HG02840 (cell line): ENCODE measurements at regions not wholly inside any gene's neighbourhood (a gene's known extent, or its start where the extent isn't known, plus 50 kb on each side); places are given as distances from the start of the nearest gene placed in this dataset.
"Not testable (repeated sequence)": the region's sequence is repeated elsewhere in the genome, so short reads cannot be mapped to it uniquely, and the experiment has no call there.

Experiments used
- ATAC-seq: cut with Tn5 transposase; IDR thresholded peaks from one replicate; pipeline ENCODE4 v1.9.1; 2021; ENCODE audit warnings: mild to moderate bottlenecking, moderate library complexity, moderate number of reproducible peaks; ENCODE audit not compliant: unreplicated experiment, low FRiP score

DNA sequence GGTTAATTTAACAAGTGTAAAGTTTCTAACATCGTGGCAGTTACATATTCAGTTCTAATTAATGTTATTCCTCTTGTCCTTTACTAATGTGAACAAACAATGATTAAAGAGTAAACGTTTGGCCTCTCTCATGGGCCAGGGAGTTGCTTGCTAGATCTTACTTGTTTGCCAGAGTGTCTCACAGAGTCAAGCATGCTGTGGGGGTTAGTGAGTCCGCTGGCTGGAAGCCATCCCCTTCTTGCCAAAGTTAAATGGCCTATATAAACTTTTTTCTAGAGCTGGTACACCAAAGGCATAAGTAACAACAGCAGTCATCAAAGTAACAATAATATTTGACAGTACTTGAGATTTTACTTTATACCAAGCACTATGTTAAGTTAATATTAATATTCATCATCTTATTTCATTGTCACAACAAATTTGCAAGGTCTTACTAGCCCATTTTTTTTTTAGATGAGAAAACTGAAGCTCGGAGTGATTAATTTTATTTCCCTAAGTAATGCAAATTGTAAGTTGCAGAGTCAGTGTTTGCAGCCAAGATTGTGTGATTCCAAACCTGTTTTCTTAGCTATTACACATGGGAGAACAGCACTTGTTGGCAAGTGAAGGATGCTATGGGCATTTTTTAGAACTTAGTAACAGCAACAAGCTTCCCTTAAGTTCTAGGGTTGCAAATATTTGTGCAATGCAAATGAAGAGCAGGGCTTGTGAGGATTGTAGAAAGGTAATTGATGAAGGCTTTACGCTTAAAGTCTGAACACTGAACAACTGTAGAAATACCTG, 224.5 kb downstream of the RFPL4B start:
- ATAC-seq: no peak

DNA sequence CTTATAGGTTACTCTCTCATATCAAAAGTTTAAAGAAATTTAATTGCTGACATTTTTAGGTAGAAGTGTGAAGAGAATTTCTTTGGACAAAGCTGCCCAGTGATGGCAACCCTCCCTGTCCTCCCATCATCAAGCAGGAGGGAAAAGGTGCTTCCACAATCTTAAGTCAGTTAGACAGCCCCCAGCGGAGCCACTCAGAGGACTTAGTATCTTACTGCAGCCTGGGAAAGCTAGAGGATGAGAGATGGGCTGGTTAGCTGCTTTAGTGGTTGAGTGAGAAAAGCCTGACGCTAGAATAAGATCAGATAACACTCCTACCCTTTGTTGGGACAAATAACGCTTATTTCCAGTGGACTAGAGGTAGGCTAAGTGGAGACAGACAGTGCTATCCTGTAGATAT, 227.1 kb downstream of the RFPL4B start:
- no peak for ATAC-seq

DNA sequence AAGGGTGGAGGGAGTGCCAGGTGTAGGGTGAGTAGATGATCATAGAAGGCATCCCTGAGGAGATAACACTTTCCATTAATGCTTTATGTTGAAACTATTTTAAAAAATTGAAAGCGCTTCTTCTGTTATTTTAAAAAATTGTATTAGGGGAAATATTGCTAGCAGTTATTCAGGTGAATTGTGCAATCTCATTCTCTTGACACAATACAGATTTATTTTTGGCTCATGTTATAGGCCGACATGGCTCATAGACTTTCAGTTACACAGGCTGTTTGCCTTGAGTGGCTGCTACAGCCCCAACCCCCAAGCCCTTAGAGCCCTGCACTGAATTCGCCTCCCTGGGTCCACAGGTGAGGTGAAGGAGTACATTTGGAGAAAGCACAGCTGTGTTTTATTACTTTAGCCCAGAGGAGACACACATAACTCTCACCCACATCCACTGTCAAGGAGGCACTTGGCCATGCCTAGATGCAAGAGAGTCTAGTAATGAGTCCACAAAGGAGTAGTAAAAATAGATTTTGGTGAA, 228.2 kb downstream of the RFPL4B start:
- ATAC-seq: no peak

DNA sequence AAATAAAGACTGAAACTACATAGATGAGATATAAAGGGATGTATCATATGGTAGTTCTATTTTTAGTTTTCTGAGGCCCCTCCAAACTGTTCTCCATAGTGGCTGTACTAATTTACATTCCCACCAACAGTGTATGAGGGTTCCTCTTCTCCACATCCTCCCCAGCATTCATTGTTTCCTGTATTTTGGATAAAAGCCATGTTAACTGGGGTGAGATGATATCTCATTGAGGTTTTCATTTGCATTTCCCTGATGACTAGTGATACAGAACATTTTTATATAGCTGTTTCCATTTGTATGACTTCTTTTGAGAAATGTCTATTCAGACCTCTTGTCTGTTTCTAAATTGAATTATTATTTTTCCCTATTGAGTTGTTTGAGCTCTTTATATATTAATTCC, 229.3 kb downstream of the RFPL4B start:
- no peak for ATAC-seq

DNA sequence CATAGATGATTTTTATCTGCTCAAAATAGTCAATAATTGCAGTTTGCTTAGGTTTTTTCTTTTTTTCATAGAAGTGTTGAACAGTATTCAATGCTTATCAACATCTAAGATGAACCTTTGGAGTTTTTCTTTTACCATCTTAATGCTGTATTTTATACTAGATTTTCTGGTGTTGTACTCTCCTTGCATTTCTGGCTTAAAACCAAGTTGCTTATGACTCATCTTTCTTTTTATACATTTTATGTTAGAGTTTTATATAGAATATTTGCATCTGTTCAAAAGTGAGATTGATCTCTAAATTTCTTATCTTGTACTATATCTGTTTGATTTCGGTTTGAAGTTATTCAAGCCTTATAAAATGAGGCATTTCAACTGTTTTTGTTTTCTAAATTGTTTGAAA, 232.5 kb downstream of the RFPL4B start:
- ATAC-seq: no peak

DNA sequence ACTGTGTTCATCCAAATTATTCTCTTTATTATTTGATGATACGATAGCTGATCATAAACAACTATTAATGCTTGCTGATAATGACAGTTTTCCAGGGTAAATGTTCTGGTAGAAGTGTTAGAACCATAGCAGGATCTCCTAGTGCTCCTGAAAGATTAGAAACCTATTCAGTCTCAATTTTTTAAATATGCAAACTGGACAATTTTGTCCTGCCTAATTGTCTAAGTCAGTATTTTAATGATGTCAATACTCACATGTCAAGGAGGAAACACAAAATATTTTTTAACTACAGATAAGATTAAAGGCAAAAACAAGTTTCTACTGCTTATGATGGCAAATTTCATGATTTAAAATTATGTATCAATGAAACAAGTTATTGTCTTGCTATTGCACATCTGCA, 233.9 kb downstream of the RFPL4B start:
- ATAC-seq: no peak

DNA sequence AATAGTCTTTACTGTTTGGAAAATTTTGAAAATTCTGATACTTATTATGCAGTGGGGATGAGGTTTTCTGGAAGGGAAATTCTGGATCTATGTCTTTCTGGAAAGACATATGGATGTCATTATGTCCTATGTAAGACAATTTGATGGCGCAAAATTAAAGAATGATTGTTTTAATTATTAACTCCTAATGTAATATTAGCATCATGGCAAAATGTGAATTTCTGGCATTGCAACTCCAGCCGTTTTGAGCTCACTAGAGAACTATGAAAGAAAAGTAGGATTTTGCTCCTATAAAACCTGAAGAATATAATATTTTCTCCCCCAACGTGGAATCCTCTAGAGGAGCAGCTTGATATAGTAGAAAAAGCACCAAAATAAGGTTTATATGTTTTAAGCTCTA, 243.2 kb downstream of the RFPL4B start:
- ATAC-seq: no peak

DNA sequence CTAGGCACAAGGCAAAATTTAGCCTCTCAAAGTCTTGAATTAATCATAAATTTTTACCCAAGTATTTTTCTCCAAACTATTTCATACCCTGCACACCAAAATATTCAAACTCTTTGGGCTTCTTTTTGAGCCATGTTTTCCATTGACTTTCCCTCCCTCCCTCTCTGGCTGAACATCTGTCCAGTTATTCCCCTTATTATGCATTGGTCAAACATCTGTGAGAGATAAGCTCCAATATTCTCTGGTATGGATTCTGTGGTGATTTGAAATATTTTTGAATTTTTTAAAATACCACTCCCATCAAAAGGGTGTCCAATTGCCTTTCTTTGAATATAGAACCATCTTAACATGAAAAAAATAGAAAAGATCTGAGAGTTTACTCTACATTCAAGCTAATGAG, 244.2 kb downstream of the RFPL4B start:
- no peak for ATAC-seq

DNA sequence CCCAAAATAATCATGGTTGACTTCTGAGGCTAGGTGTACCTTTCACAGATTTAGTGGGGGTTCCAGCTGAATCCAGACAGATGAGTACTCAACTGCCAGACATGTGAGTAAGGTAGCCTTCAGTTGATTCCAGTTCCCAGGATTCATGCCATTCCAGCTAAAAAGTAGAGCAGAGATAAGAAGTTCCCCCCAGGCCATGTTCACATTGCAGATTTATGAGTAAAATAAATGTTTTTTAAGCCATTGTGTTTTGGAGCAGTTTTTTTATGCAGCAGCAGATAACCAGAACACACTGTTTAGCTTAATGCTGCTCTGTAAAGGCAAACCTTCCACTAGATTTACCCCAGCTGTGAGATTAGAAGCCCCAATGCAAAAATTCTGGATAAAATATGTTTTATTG, 245.0 kb downstream of the RFPL4B start:
- no peak for ATAC-seq

DNA sequence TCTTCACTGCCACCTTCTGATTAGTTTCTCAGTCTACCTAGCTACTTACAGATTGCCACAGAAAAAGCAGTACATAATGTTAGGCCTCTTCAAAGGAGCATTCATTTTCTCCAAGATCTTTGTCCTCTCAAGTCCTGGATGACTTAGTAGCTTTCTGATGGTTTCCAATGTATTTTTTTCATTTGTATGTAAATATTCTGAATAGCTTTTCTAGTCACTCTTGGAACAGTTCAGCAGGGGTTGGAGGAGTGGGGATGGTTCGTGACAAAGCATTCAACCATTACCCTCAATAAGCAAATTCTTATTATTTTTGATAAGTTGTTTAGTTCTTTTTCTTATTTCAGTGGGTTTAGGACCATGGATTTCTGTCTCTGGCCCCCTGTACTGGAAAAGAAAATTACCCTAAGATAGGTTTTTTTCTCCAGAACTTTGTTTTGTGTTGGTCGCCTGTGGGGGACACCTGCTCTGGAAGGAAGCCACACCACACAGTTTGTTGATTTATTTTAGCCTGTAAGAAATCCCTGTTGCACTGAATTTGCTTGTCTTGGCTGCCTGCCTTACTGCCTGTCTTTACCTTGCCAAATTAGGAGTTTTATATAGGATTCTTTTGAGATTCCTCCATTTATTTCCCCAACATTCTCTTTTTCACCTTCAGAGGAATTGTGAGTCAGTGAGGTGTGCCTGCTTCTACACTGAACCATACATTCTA, 247.9 kb downstream of the RFPL4B start:
- ATAC-seq: no peak

DNA sequence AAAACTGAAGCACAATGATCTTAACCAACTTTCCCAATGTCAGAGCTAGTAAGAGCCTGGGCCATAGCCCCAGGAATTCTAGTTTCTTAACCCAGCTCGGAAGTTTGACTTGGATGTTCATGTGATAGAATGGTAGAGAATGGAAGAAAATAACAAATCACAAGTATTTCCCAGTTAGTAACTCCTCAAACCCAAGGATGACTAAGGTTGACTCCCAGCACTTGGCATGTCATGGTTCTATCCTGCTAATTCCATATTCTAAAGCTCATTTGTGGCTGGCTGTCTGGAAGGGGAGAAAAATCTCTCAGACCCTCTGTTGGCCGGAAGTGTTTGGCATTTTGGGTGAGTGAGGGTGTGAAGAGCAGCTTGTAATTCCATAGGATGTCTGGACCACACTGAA, 248.7 kb downstream of the RFPL4B start:
- no peak for ATAC-seq

DNA sequence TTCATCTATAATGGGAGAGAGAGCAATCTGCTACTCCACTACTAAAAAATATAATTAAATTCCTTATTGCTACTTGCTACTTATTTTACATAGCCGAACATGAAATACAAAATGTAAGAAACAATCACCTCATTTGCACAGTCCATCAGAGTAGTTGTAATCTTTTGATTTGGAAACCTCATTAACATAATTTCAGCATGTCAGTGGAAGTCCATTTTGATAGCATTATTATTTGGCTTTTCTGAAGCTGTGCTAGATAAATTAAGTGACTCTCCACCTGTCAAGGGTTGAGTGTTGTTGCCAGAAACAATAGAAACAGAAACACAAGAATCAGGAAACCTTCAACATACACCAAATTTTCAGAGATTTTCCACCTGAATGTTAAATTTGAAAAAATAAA, 250.0 kb downstream of the RFPL4B start:
- no peak for ATAC-seq

DNA sequence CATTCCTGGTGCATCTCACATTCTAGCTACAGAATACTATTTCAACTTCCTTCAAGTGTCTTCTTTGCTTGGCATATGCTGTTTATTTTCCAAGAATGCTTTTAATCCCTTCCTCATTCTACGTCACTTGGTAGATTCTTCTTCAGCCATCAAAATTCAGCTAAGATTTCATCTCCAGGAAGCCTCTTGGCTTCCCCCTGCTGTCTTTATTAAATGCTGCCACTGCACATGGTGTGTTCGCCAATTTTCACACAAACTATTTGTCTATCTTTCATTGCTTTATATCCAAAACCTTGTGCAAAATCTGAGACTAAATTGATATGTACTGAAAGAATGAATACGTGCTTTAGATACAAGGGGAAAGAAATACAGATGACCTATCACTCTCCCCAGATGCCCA, 253.0 kb downstream of the RFPL4B start:
- ATAC-seq: no peak

DNA sequence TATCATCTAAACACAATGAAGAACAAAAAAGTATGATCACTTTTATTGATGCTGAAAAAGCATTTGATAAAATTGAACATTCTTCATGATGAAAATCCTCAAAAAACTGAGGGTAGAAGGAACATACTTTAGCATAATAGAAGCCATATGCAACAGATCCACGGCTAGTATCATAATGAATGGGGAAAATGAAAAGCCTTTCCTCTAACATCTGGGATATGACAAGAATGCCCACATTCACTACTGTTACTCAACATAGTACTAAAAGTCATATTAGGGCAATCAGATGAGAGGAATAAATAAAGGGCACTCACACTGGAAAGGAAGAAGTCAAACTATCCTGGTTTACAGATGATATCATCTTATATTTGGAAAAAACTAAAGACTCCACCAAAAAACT, 256.6 kb downstream of the RFPL4B start:
- no peak for ATAC-seq

DNA sequence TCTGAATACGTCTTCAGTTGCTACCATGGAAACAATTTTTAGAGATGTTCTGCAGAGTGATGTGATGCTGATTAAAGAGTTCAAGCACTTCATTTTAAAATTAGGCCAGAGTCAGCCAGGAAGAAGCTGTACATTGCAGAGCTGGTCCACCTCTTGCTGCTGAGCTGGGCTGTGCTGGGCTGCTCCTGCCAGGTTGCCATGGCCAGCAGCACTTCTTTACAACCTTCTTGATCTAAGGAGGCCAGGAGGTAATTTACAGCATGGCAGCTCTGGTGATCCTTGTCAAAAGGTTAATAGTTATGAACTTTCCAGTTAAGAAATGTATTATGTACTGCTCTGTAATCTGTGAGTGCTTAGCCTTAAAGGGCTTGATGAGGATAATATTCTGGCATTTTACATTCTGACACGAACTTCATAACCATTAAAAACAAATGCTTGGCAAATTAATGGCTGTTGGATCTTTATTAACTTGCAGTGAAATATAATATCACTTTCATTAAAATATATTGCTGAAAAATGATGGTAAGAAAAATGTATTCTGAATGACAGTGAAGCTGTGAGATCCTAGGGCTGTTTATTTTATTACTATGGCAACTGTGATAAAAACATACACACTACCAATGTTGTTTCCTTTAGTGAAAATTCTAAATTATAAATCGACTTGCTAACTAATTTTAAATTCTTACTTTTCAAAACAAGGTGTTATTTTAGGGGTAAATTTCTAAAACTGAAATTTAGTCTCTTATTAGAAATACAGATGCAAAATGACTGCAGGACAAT, 259.7 kb downstream of the RFPL4B start:
- ATAC-seq: no peak

DNA sequence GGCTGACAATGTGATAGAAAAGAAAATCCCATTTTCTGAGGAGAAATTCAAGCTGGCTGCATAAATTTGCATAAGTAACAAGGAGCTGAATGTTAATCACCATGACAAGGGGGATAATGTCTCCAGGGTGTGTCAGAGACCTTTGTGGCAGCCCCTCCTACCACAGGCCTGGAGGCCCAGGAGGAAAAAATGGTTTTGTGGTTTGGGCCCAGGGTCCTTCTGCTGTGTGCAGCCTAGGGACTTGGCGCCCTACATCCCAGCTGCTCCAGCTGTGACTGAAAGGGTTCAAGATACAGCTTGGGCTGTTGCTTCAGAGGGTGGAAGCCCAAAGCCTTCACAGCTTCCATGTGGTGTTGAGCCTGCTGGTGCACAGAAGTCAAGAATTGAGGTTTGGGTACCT, 261.8 kb downstream of the RFPL4B start:
- not testable (repeated sequence) for ATAC-seq

DNA sequence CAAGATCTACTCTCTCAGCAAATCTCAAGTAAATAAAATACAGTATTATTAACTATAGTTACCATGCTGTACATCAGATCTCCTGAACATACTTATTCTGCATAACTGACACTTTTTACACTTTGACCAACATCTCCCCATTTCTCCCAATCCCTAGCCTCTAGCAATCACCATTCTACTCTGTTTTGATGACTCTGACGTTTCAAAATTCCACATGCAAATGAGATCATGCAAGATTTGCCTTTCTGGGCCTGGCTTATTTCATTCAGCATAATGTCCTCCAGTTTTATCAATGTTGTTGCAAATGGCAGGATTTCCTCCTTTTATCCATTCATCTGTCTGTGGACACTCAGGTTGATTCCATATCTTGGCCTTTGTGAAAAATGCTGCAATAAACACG, 266.3 kb downstream of the RFPL4B start:
- no peak for ATAC-seq

DNA sequence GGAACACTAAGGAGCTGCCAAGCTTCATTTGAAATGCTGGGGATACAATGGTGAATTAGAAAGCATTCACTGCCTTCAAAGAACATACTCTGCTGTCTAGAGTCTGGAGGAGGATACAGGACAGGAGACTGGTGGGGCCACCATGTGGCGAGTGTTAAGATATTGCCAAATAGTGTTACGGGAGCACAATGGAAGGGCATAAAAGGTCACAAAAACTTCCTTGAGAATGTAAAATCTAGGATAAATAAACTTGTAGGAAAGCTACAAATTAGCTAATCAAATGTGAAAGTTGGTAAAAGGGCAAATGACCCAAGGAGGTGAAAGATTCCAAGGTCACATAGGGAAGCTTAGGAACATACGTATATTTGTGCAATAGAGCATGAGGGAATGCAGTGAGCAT, 271.7 kb downstream of the RFPL4B start:
- no peak for ATAC-seq

DNA sequence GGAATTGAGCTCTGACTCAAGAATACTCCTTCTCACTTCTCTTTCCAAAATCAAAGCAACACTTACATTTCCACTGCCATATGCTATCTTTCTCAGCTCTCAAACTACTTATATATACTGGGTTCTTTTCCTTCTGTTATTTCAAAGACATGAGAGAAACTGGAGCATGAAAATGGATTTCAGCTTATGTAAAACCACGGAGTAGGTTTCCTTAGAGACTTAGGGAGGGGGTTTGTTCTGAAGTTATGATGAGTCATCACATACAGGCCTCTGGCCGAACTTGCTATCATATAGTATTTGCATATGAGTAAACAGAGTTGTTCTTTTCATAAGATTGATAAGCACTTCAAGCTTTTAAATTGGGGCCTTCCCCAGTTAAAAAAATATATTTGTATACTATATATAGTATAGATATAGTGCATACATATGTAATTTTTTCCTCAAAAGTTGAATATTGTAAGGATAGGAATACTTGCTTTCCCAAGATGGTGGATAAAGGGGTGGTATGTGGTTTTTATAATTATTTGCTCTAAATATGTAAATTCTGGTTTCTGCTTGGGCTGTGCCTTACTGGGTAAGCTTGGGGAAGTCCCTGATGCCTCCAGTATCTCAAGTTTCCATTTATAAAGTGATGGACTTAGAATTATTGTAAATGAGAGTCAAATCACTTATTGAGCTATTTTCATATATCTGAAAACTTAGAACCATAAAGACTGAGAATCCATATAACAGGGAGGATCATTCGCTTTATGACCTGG, 273.9 kb downstream of the RFPL4B start:
- no peak for ATAC-seq

DNA sequence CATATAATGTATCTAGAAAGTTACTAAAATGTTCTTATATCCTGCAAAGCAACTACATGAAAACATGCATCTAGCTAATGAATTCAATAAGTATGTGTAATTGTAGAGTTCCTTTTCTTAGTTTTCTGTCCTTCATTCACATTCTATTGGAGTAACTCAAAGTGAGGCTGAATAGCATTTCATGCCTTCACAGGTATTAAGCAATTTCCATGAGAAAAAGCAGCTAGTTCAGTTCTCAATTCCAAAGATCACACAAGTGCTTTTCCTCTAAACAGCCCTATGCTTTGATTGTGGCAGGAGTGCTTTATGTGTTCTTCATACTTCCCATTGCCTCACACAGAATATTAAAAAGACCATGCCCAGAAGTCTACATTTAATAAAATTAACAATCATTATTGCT, 274.9 kb downstream of the RFPL4B start:
- ATAC-seq: no peak
